ENCODE measurements at regions not wholly inside any gene's neighbourhood (a gene's known extent, or its start where the extent isn't known, plus 50 kb on each side); places are given as distances from the start of the nearest gene placed in this dataset.

GRCh38 chr9:35540315-35540714, 50.4 kb downstream of the RUSC2 start:
- DNase-seq (ENCODE audit: low spot score): no peak

GRCh38 chr9:35546853-35547252, 56.9 kb downstream of the RUSC2 start:
- DNase-seq (ENCODE audit: low spot score): no peak

- no peak for DNase-seq (ENCODE audit: low spot score)
Measured at GRCh38 chr9:35547889-35548418, 57.1 kb upstream of the TESK1 start.

- no peak for DNase-seq (ENCODE audit: low spot score)
Measured at GRCh38 chr9:35548571-35548970, 56.5 kb upstream of the TESK1 start.

GRCh38 chr9:35549441-35549840, 55.6 kb upstream of the TESK1 start:
- DNase-seq (ENCODE audit: low spot score): no peak

GRCh38 chr9:35552376-35552775, 52.7 kb upstream of the TESK1 start:
- DNase-seq (ENCODE audit: low spot score): no peak

- no peak for DNase-seq (ENCODE audit: low spot score)
Measured at GRCh38 chr9:35552837-35553236, 52.2 kb upstream of the TESK1 start.

GRCh38 chr9:35553670-35554543, 51.2 kb upstream of the TESK1 start:
- DNase-seq (ENCODE audit: low spot score): peak; percentile 84

GRCh38 chr9:35555246-35555701, 49.8 kb upstream of the TESK1 start:
- DNase-seq (ENCODE audit: low spot score): no peak

All from cerebellar cortex (tissue), 1 donor.